ENCODE measurements at regions not wholly inside any gene's neighbourhood (a gene's known extent, or its start where the extent isn't known, plus 50 kb on each side); places are given as distances from the start of the nearest gene placed in this dataset.
A peak's percentile ranks its signal among the peaks of the same experiment; 100 is the strongest.

GRCh38 chr7:131836733-131837132, 280.3 kb upstream of the PODXL start:
- intact Hi-C loops (cut with DNase I), result no loop called here
- WGBS (ENCODE audit: insufficient coverage, low coverage, low lambda C conversion rate, missing lambda C conversion rate), result 36% methylated on average over 1 of the region's 2 CpGs
- H3K27ac ChIP-seq, result no peak overlapping the region
- H3K27me3 ChIP-seq, result no peaks in the 10 kb centered on the region
- H3K36me3 ChIP-seq, result no peaks in the 10 kb centered on the region
- no peaks in the 10 kb centered on the region for H3K9me3 ChIP-seq
- no peak for DNase-seq
- ATAC-seq, result no peak
- no peaks in the 10 kb centered on the region for H3K4me1 ChIP-seq
- no peak for TF ChIP-seq POLR2A (IDR thresholded peaks at IDR 0.05)
- no peak for TF ChIP-seq CTCF (IDR thresholded peaks at IDR 0.05)
- no peak overlapping the region for H3K4me3 ChIP-seq

- WGBS (ENCODE audit: insufficient coverage, low coverage, low lambda C conversion rate, missing lambda C conversion rate), result 31% methylated on average over 1 of the region's 3 CpGs
- no peak overlapping the region for H3K27ac ChIP-seq
- H3K27me3 ChIP-seq, result no peaks in the 10 kb centered on the region
- DNase-seq (no peak), ATAC-seq (no peak)
- H3K36me3 ChIP-seq, result no peaks in the 10 kb centered on the region
- no peak overlapping the region for H3K4me3 ChIP-seq
- H3K4me1 ChIP-seq, result no peaks in the 10 kb centered on the region
- no peaks in the 10 kb centered on the region for H3K9me3 ChIP-seq
- TF ChIP-seq POLR2A (IDR thresholded peaks at IDR 0.05) (no peak), CTCF (IDR thresholded peaks at IDR 0.05) (no peak)
- intact Hi-C loops (cut with DNase I), result no loop called here
Observed at GRCh38 chr7:131835141-131835540, 278.7 kb upstream of the PODXL start.

- H3K27ac ChIP-seq, result no peak overlapping the region
- H3K27me3 ChIP-seq, result no peaks in the 10 kb centered on the region
- no peak overlapping the region for H3K4me3 ChIP-seq
- no peaks in the 10 kb centered on the region for H3K36me3 ChIP-seq
- TF ChIP-seq CTCF (IDR thresholded peaks at IDR 0.05) (no peak), POLR2A (IDR thresholded peaks at IDR 0.05) (no peak)
- 60% methylated on average over 8 of the region's 11 CpGs for WGBS (ENCODE audit: insufficient coverage, low coverage, low lambda C conversion rate, missing lambda C conversion rate)
- intact Hi-C loops (cut with DNase I), result no loop called here
- H3K9me3 ChIP-seq, result no peaks in the 10 kb centered on the region
- no peak for DNase-seq
- no peak for ATAC-seq
- no peaks in the 10 kb centered on the region for H3K4me1 ChIP-seq
Observed at GRCh38 chr7:131830681-131831080, 274.3 kb upstream of the PODXL start.

GRCh38 chr7:131829947-131830558, 273.6 kb upstream of the PODXL start:
- DNase-seq (no peak), ATAC-seq (peak in 1 of 4 donors; percentile 25)
- Histone ChIP-seq H3K4me3 (no peak overlapping the region), H3K27ac (no peak overlapping the region), H3K9me3 (no peaks in the 10 kb centered on the region), H3K36me3 (no peaks in the 10 kb centered on the region), H3K4me1 (no peaks in the 10 kb centered on the region), H3K27me3 (no peaks in the 10 kb centered on the region)
- intact Hi-C loops (cut with DNase I), result no loop called here
- TF ChIP-seq CTCF (IDR thresholded peaks at IDR 0.05) (no peak), POLR2A (IDR thresholded peaks at IDR 0.05) (no peak)
- WGBS (ENCODE audit: insufficient coverage, low coverage, low lambda C conversion rate, missing lambda C conversion rate), result 8% methylated on average over 11 of the region's 18 CpGs

- H3K27ac ChIP-seq, result no peak overlapping the region
Observed at GRCh38 chr7:131827421-131827820, 271.0 kb upstream of the PODXL start.

More at GRCh38 chr7:131827421-131827820, 271.0 kb upstream of the PODXL start:
- intact Hi-C loops (cut with DNase I), result no loop called here
- no peaks in the 10 kb centered on the region for H3K4me1 ChIP-seq
- WGBS (ENCODE audit: insufficient coverage, low coverage, low lambda C conversion rate, missing lambda C conversion rate), result 63% methylated on average over 5 of the region's 5 CpGs
- no peak for ATAC-seq
- H3K9me3 ChIP-seq, result no peaks in the 10 kb centered on the region
- H3K27me3 ChIP-seq, result no peaks in the 10 kb centered on the region
- no peak for TF ChIP-seq POLR2A (IDR thresholded peaks at IDR 0.05)
- no peak for TF ChIP-seq CTCF (IDR thresholded peaks at IDR 0.05)
- no peak for DNase-seq
- no peaks in the 10 kb centered on the region for H3K36me3 ChIP-seq
- no peak overlapping the region for H3K4me3 ChIP-seq

Measured in right lobe of liver (tissue), 6 donors.